Activated naive CD4-positive, alpha-beta T cell treated with anti-CD3 and anti-CD28 coated beads, Interleukin-2, amount 50 U/mL, for 24 hours (primary cell): ENCODE measurements at regions not wholly inside any gene's neighbourhood (a gene's known extent, or its start where the extent isn't known, plus 50 kb on each side); places are given as distances from the start of the nearest gene placed in this dataset.

Source experiments
- H3K27ac Mint-ChIP-seq: one replicate; pipeline ENCODE4 v1.8.0; 2021; ENCODE audit warnings: mild to moderate bottlenecking, mixed read lengths
- H3K27me3 Mint-ChIP-seq: one replicate; pipeline ENCODE4 v1.8.0; 2021; ENCODE audit warnings: mixed read lengths
- H3K36me3 Mint-ChIP-seq: one replicate; pipeline ENCODE4 v1.8.0; 2021; ENCODE audit warnings: mixed read lengths
- H3K4me1 Mint-ChIP-seq: one replicate; pipeline ENCODE4 v1.8.0; 2021; ENCODE audit warnings: mixed read lengths
- H3K4me3 Mint-ChIP-seq: one replicate; pipeline ENCODE4 v1.8.0; 2021; ENCODE audit warnings: mild to moderate bottlenecking, mixed read lengths
- H3K9me3 Mint-ChIP-seq: one replicate; pipeline ENCODE4 v1.8.0; 2021; ENCODE audit warnings: mixed read lengths

DNA sequence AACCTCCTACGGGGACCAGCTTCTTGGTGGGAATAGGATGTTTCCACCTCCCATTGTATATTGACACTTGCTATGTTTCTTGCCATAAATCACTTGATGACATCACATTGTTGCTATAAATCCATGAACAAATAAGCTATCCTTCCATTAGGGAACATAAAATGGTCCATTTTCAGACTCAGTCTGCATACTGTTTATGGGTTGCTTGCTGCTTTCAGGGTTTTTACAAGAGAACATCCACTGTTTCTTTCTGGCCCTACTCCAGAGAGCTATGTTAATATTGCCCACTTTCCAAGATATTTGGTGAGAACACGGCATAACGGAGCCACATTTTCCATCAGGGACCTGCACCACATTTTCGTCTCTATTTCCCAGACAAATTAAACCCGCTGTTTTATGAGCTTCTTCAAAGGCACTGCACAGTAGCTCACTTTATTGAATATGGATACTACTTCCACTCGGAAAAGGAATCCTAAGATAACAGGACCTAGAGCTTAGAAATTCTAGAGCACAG is 800.2 kb downstream of the KCNJ2 start:
- Mint-ChIP-seq H3K9me3 (peaks cover 22% of the 10 kb centered on the region), H3K27ac (no peak overlapping the region), H3K4me1 (no peaks in the 10 kb centered on the region), H3K27me3 (no peaks in the 10 kb centered on the region), H3K4me3 (no peak overlapping the region), H3K36me3 (no peaks in the 10 kb centered on the region)

GRCh38 chr17:70976447-70976846 is 807.1 kb downstream of the KCNJ2 start:
- Mint-ChIP-seq H3K4me1 (no peaks in the 10 kb centered on the region), H3K27me3 (no peaks in the 10 kb centered on the region), H3K9me3 (peaks cover 5% of the 10 kb centered on the region), H3K4me3 (no peak overlapping the region), H3K27ac (no peak overlapping the region), H3K36me3 (no peaks in the 10 kb centered on the region)

GRCh38 chr17:70984873-70985272 is 815.5 kb downstream of the KCNJ2 start:
- Mint-ChIP-seq H3K36me3 (peaks cover 2% of the 10 kb centered on the region), H3K9me3 (peaks cover 17% of the 10 kb centered on the region), H3K27me3 (no peaks in the 10 kb centered on the region), H3K4me3 (no peak overlapping the region), H3K27ac (no peak overlapping the region), H3K4me1 (no peaks in the 10 kb centered on the region)

- no peak overlapping the region for H3K4me3 Mint-ChIP-seq
- no peak overlapping the region for H3K27ac Mint-ChIP-seq
- peaks cover 22% of the 10 kb centered on the region for H3K9me3 Mint-ChIP-seq
- no peaks in the 10 kb centered on the region for H3K27me3 Mint-ChIP-seq
- H3K4me1 Mint-ChIP-seq = no peaks in the 10 kb centered on the region
- peaks cover 2% of the 10 kb centered on the region for H3K36me3 Mint-ChIP-seq
Measured at GRCh38 chr17:70987867-70988340, 818.6 kb downstream of the KCNJ2 start.

DNA sequence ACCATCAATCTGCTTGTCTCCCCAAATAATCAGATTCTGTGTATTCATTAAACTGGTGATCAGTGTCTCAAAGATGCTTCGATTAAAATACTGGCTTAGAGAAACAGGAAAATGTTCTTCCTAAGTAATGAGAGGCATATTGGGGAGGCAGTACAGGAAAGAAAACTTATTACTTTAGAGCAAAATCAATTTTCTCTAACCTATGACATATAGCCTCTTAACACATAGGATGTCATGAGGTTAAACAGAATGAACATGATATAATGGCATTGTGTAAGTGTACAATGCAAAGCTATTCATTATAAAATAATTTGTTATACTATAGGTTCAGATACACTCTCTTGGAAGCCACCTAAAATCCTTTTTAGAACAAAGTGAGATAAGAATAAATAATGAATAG is 819.3 kb downstream of the KCNJ2 start:
- Mint-ChIP-seq H3K4me1 (no peaks in the 10 kb centered on the region), H3K4me3 (no peak overlapping the region), H3K27ac (no peak overlapping the region), H3K36me3 (peaks cover 2% of the 10 kb centered on the region), H3K27me3 (no peaks in the 10 kb centered on the region), H3K9me3 (peaks cover 22% of the 10 kb centered on the region)

GRCh38 chr17:70989280-70989679 is 819.9 kb downstream of the KCNJ2 start:
- Mint-ChIP-seq H3K27me3 (no peaks in the 10 kb centered on the region), H3K4me3 (no peak overlapping the region), H3K27ac (no peak overlapping the region), H3K9me3 (peaks cover 22% of the 10 kb centered on the region), H3K4me1 (no peaks in the 10 kb centered on the region), H3K36me3 (peaks cover 2% of the 10 kb centered on the region)

GRCh38 chr17:70994194-70994593 is 824.9 kb downstream of the KCNJ2 start:
- Mint-ChIP-seq H3K4me3 (no peak overlapping the region), H3K27me3 (no peaks in the 10 kb centered on the region), H3K27ac (no peak overlapping the region), H3K4me1 (no peaks in the 10 kb centered on the region), H3K36me3 (no peaks in the 10 kb centered on the region), H3K9me3 (peaks cover 17% of the 10 kb centered on the region)

DNA sequence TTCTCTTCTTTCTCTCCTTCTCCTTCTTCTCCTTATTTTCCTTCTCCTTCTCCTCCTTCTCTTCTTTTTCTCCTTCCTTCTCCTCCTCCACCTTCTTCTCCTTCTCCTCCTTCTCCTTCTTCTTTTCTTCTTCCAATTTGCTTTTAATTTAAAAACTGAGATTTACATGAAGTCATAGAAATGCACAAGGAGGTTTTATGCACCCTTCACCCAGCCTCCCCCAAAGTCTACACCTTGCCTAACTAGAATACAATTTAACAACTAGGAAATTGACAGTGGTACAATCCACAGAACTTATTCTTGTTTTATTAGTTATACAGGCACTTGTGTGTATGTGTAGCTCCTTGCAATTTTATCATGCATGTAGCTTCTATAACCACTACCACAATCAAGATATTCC is 826.7 kb downstream of the KCNJ2 start:
- no peaks in the 10 kb centered on the region for H3K36me3 Mint-ChIP-seq

GRCh38 chr17:71003736-71004135 is 834.4 kb downstream of the KCNJ2 start:
- Mint-ChIP-seq H3K4me1 (no peaks in the 10 kb centered on the region), H3K36me3 (no peaks in the 10 kb centered on the region), H3K4me3 (no peak overlapping the region), H3K27me3 (no peaks in the 10 kb centered on the region), H3K9me3 (peaks cover 4% of the 10 kb centered on the region), H3K27ac (no peak overlapping the region)

More for the DNA sequence above, 826.7 kb downstream of the KCNJ2 start:
- H3K4me1 Mint-ChIP-seq = no peaks in the 10 kb centered on the region
- no peak overlapping the region for H3K27ac Mint-ChIP-seq
- H3K27me3 Mint-ChIP-seq = no peaks in the 10 kb centered on the region
- H3K4me3 Mint-ChIP-seq = no peak overlapping the region
- peaks cover 12% of the 10 kb centered on the region for H3K9me3 Mint-ChIP-seq

- Mint-ChIP-seq H3K4me3 (no peak overlapping the region), H3K9me3 (peaks cover 4% of the 10 kb centered on the region), H3K27ac (no peak overlapping the region), H3K36me3 (no peaks in the 10 kb centered on the region), H3K27me3 (no peaks in the 10 kb centered on the region), H3K4me1 (no peaks in the 10 kb centered on the region)
Measured at GRCh38 chr17:71004413-71004812, 835.1 kb downstream of the KCNJ2 start.

GRCh38 chr17:71011391-71011790 is 842.1 kb downstream of the KCNJ2 start:
- Mint-ChIP-seq H3K4me1 (no peaks in the 10 kb centered on the region), H3K9me3 (peaks cover 13% of the 10 kb centered on the region), H3K36me3 (no peaks in the 10 kb centered on the region), H3K27ac (no peak overlapping the region), H3K4me3 (no peak overlapping the region), H3K27me3 (no peaks in the 10 kb centered on the region)

DNA sequence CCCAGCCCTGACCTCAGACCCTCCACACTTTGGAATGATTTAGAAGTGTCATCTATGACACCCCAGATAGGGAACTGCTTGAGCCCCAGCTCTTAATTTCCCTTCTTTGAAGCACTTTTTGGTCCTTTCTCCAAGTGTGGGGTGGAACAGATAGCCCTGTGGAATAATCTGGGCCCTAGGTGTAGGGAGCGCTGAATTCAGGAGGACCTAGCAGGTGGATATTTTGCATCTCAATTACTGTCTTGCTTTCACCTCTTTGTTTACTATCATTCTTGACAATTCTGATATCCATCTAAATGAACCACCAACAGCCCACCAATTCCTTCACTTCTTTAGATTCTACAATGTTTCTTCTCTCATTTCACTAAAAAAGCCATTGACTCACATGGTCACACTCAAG is 850.4 kb downstream of the KCNJ2 start:
- no peaks in the 10 kb centered on the region for H3K4me1 Mint-ChIP-seq
- no peak overlapping the region for H3K27ac Mint-ChIP-seq
- no peaks in the 10 kb centered on the region for H3K36me3 Mint-ChIP-seq
- no peaks in the 10 kb centered on the region for H3K9me3 Mint-ChIP-seq
- no peak overlapping the region for H3K4me3 Mint-ChIP-seq
- no peaks in the 10 kb centered on the region for H3K27me3 Mint-ChIP-seq

GRCh38 chr17:71022758-71023157 is 853.4 kb downstream of the KCNJ2 start:
- H3K27ac Mint-ChIP-seq = no peak overlapping the region
- H3K36me3 Mint-ChIP-seq = no peaks in the 10 kb centered on the region
- H3K4me3 Mint-ChIP-seq = no peak overlapping the region
- H3K9me3 Mint-ChIP-seq = no peaks in the 10 kb centered on the region
- H3K4me1 Mint-ChIP-seq = no peaks in the 10 kb centered on the region
- H3K27me3 Mint-ChIP-seq = no peaks in the 10 kb centered on the region

DNA sequence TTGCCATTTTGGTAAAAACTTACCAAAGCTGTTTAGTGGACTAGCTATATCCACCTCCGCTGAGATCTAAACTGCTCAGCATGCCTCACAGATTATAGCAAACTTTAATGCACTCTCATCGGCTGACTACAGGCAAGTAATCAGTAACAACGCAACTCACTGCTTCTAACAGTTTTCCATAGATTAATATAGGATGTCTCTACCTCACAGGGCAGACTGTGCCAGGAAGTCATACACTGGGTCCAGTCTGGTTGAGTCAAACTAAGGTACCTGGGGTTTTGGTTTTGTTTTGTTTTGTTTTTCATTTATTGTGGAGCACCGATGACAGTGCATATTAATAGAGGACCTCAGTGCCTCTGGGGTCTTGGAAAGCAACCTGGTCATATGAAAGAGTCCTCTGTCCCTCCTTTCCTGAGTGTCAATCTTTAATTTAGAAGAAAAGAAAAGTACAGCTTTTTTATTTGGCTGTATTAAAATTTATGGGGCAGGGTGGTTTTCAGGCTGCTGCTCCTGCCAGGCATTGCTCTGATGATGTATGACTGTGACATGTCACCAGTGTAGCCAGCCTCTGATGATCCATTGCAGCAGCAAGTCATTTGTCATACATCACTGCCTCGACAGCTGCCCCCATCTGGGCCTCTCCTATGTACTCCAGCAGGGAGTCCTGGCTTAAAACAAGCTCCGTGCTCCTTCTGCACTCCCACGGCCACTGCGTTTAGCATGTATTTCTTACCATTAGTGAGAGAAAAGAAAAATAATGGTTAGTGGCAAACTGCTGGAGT is 854.1 kb downstream of the KCNJ2 start:
- Mint-ChIP-seq H3K27me3 (no peaks in the 10 kb centered on the region), H3K4me1 (no peaks in the 10 kb centered on the region), H3K4me3 (no peak overlapping the region), H3K27ac (no peak overlapping the region), H3K9me3 (no peaks in the 10 kb centered on the region), H3K36me3 (no peaks in the 10 kb centered on the region)

- Mint-ChIP-seq H3K4me3 (no peak overlapping the region), H3K4me1 (no peaks in the 10 kb centered on the region), H3K27ac (no peak overlapping the region), H3K27me3 (no peaks in the 10 kb centered on the region), H3K36me3 (no peaks in the 10 kb centered on the region), H3K9me3 (no peaks in the 10 kb centered on the region)
Measured at GRCh38 chr17:71024172-71024571, 854.8 kb downstream of the KCNJ2 start.

GRCh38 chr17:71024969-71025368 is 855.6 kb downstream of the KCNJ2 start:
- no peak overlapping the region for H3K27ac Mint-ChIP-seq
- no peaks in the 10 kb centered on the region for H3K27me3 Mint-ChIP-seq
- H3K4me1 Mint-ChIP-seq = no peaks in the 10 kb centered on the region
- H3K9me3 Mint-ChIP-seq = no peaks in the 10 kb centered on the region
- H3K4me3 Mint-ChIP-seq = no peak overlapping the region
- H3K36me3 Mint-ChIP-seq = no peaks in the 10 kb centered on the region

DNA sequence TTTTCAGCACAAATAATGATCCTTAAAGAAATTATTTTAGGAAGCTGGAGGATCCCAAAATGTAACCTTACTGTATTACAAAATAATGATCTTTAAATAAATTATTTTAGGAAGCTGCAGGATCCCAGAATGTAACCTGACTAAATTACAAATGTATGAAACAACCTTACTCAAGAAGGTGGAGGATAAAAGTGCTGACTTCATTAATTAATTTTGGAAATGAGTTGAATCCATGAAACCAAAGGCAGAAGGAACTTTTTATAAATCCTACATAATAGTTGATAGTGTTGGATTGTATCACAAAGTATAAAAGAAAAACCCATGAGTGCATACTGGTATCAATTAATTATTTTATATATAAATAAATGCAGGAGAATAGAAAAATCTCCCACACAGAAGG is 859.9 kb downstream of the KCNJ2 start:
- Mint-ChIP-seq H3K27ac (no peak overlapping the region), H3K4me1 (no peaks in the 10 kb centered on the region), H3K9me3 (no peaks in the 10 kb centered on the region), H3K36me3 (no peaks in the 10 kb centered on the region), H3K4me3 (no peak overlapping the region), H3K27me3 (no peaks in the 10 kb centered on the region)
